ENCODE measurements at regions not wholly inside any gene's neighbourhood (a gene's known extent, or its start where the extent isn't known, plus 50 kb on each side); places are given as distances from the start of the nearest gene placed in this dataset.

DNA sequence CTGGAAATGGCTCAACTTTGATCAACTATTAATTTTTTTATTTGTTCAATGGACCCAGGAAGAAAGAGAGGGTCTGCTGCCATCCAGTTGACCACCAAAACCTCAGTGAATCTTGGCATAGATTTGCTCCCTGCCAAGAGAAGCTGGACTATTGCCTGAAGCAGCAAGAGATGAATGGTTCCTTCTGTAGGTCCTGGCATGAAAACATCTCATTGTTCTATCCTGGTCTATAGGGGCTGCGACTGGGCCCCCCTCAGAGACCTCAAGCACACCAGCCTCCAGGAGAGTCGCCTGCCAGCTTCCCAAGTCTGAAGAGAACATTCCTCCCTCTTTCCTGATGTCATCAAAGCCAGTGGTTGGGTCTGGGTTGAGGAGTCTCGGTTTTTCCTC, 204.9 kb downstream of the TMX1 start:
- H3K27ac ChIP-seq (ENCODE audit: extremely low read length, insufficient read depth, low read length) = no peak overlapping the region
- H3K79me2 ChIP-seq (ENCODE audit: insufficient read depth, low read length) = no peaks in the 10 kb centered on the region
- no peaks in the 10 kb centered on the region for H3K4me1 ChIP-seq (ENCODE audit: insufficient read depth, low read length)
- ATAC-seq (no peak), DNase-seq (ENCODE audit: low spot score) (no peak), FAIRE-seq (no peak)
- no peak overlapping the region for H3K9ac ChIP-seq (ENCODE audit: insufficient read depth, low read depth, low read length)
- no peaks in the 10 kb centered on the region for H3K36me3 ChIP-seq (replicated peaks in 1 of 2; ENCODE audit: control insufficient read depth in 1 of 2, insufficient read depth in 2 of 2, low read length in 2 of 2)
- 0% methylated on average over 2 of the region's 3 CpGs for WGBS (ENCODE audit: low lambda C conversion rate)
- in situ Hi-C loops (cut with HindIII; ENCODE audit: extremely low pct_ligation_motif_present, low pct_unique_long_range_greater_than_20kb) = no loop called here
- TF ChIP-seq PRPF4 (IDR thresholded peaks at IDR 0.05; ENCODE audit: low read depth, low read length, poor library complexity, severe bottlenecking) (no peak), MYC (CRISPR knock-in tag; IDR thresholded peaks at IDR 0.05; ENCODE audit: borderline replicate concordance) (no peak), PCBP2 (optimal IDR thresholded peaks at IDR 0.05; ENCODE audit: low read depth, low read length, poor library complexity, severe bottlenecking) (no peak), ZSCAN22 (CRISPR knock-in tag; IDR thresholded peaks at IDR 0.05) (no peak), ZNF484 (CRISPR knock-in tag; IDR thresholded peaks at IDR 0.05; ENCODE audit: borderline replicate concordance, low read depth) (no peak), GATA4 (IDR thresholded peaks at IDR 0.05; ENCODE audit: borderline replicate concordance, low read depth) (no peak)
- BruUV-seq (replicated peaks) = no TSS peak
- H3K27me3 ChIP-seq (ENCODE audit: control insufficient read depth in 1 of 2, insufficient read depth in 2 of 2, low read length in 2 of 2) = no peaks in the 10 kb centered on the region
- no peaks in the 10 kb centered on the region for H3K9me3 ChIP-seq (ENCODE audit: low read length)
- ChIA-PET CTCF (ENCODE audit: low intra/inter-chr PET ratio, low total read pairs) (no interaction called here), POLR2A (no interaction called here)
- no peak overlapping the region for H2AFZ ChIP-seq (ENCODE audit: low read length)
- no peak overlapping the region for H3K4me3 ChIP-seq (replicated peaks in 1 of 3; ENCODE audit: insufficient read depth in 1 of 3, low read depth in 2 of 3, low read length in 3 of 3)
- no peak overlapping the region for H3K4me2 ChIP-seq (ENCODE audit: low read depth, low read length)
- no peaks in the 10 kb centered on the region for H4K20me1 ChIP-seq (ENCODE audit: insufficient read depth, low read length)
- intact Hi-C loops (cut with micrococcal nuclease; ENCODE audit: unreplicated experiment) = no loop called here

DNA sequence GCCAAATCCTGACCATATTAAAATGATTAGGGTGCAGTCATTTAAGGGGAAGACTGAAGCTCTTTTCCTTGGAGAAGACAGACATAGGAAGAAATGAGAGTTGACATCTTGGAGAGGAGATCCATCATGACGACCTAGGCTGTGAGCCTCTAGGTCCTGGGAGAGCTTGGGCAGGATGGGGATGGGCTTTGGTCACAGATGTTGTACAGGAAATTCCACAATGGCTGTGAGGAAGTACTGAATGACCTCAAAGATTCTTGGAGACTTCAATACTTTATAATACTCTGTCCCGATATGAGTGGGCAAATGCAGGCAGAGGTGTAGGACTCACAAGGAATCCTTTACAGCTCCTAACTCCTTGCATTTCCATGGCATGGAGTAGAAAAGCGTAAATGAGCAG, 204.9 kb upstream of the FRMD6 start:
- ATAC-seq = no peak
- Histone ChIP-seq H3K4me2 (ENCODE audit: low read depth, low read length) (no peak overlapping the region), H3K9me3 (ENCODE audit: low read length) (no peaks in the 10 kb centered on the region), H3K79me2 (ENCODE audit: insufficient read depth, low read length) (no peaks in the 10 kb centered on the region), H2AFZ (ENCODE audit: low read length) (no peak overlapping the region), H3K36me3 (replicated peaks in 1 of 2; ENCODE audit: control insufficient read depth in 1 of 2, insufficient read depth in 2 of 2, low read length in 2 of 2) (no peaks in the 10 kb centered on the region), H3K9ac (ENCODE audit: insufficient read depth, low read depth, low read length) (no peak overlapping the region), H3K27me3 (ENCODE audit: control insufficient read depth in 1 of 2, insufficient read depth in 2 of 2, low read length in 2 of 2) (no peaks in the 10 kb centered on the region), H3K27ac (ENCODE audit: extremely low read length, insufficient read depth, low read length) (no peak overlapping the region), H3K4me1 (ENCODE audit: insufficient read depth, low read length) (no peaks in the 10 kb centered on the region), H3K4me3 (replicated peaks in 1 of 3; ENCODE audit: insufficient read depth in 1 of 3, low read depth in 2 of 3, low read length in 3 of 3) (no peak overlapping the region), H4K20me1 (ENCODE audit: insufficient read depth, low read length) (no peaks in the 10 kb centered on the region)
- intact Hi-C loops (cut with micrococcal nuclease; ENCODE audit: unreplicated experiment) (no loop called here), in situ Hi-C loops (cut with HindIII; ENCODE audit: extremely low pct_ligation_motif_present, low pct_unique_long_range_greater_than_20kb) (no loop called here)
- CTCF ChIA-PET (ENCODE audit: low intra/inter-chr PET ratio, low total read pairs) = no interaction called here
- FAIRE-seq = no peak
- BruUV-seq (replicated peaks) = no TSS peak
- 33% methylated on average over 3 of the region's 3 CpGs for WGBS (ENCODE audit: low lambda C conversion rate)
- POLR2A ChIA-PET = no interaction called here
- TF ChIP-seq ZNF225 (CRISPR knock-in tag; IDR thresholded peaks at IDR 0.05) = no peak
- TF ChIP-seq ONECUT2 (CRISPR knock-in tag; IDR thresholded peaks at IDR 0.05) = no peak
- no peak for TF ChIP-seq EEA1 (CRISPR knock-in tag; IDR thresholded peaks at IDR 0.05; ENCODE audit: borderline replicate concordance)
- no peak for TF ChIP-seq ZNF781 (CRISPR knock-in tag; IDR thresholded peaks at IDR 0.05; ENCODE audit: borderline replicate concordance, not compliant biosample characterization)
- no peak for TF ChIP-seq MED8 (CRISPR knock-in tag; IDR thresholded peaks at IDR 0.05; ENCODE audit: insufficient replicate concordance)
- DNase-seq (ENCODE audit: low spot score) = no peak

Measured in HepG2 (cell line).